ENCODE measurements at regions not wholly inside any gene's neighbourhood (a gene's known extent, or its start where the extent isn't known, plus 50 kb on each side); places are given as distances from the start of the nearest gene placed in this dataset.

- Histone ChIP-seq H3K36me3 (replicated peaks; ENCODE audit: low read depth, low read length) (no peaks in the 10 kb centered on the region), H2AFZ (ENCODE audit: low read depth, low read length) (no peak overlapping the region), H3K4me2 (ENCODE audit: low read length) (no peak overlapping the region), H3K4me3 (ENCODE audit: low read length) (no peak overlapping the region), H3K27ac (ENCODE audit: low read length) (no peak overlapping the region), H3K4me1 (ENCODE audit: low read length) (no peaks in the 10 kb centered on the region), H3K27me3 (ENCODE audit: low read depth, low read length) (no peaks in the 10 kb centered on the region), H3K79me2 (ENCODE audit: low read length) (no peaks in the 10 kb centered on the region), H3K9ac (ENCODE audit: low read length) (no peak overlapping the region), H4K20me1 (ENCODE audit: insufficient read depth, low read length) (no peaks in the 10 kb centered on the region), H3K9me3 (ENCODE audit: insufficient read depth, low read length) (no peaks in the 10 kb centered on the region)
- no peak for TF ChIP-seq EZH2phosphoT487 (IDR thresholded peaks at IDR 0.05; ENCODE audit: low read depth)
- TF ChIP-seq CTCF (IDR thresholded peaks at IDR 0.05; ENCODE audit: low read depth, low read length) = no peak
Observed at GRCh38 chr1:188888386-188888785, 1589.3 kb downstream of the BRINP3 start.

GRCh38 chr1:188889166-188889565, 1588.5 kb downstream of the BRINP3 start:
- Histone ChIP-seq H3K4me2 (ENCODE audit: low read length) (no peak overlapping the region), H3K9ac (ENCODE audit: low read length) (no peak overlapping the region), H3K36me3 (replicated peaks; ENCODE audit: low read depth, low read length) (no peaks in the 10 kb centered on the region), H3K27me3 (ENCODE audit: low read depth, low read length) (no peaks in the 10 kb centered on the region), H2AFZ (ENCODE audit: low read depth, low read length) (no peak overlapping the region), H3K9me3 (ENCODE audit: insufficient read depth, low read length) (no peaks in the 10 kb centered on the region), H3K27ac (ENCODE audit: low read length) (no peak overlapping the region), H3K4me3 (ENCODE audit: low read length) (no peak overlapping the region), H3K79me2 (ENCODE audit: low read length) (no peaks in the 10 kb centered on the region), H4K20me1 (ENCODE audit: insufficient read depth, low read length) (no peaks in the 10 kb centered on the region), H3K4me1 (ENCODE audit: low read length) (no peaks in the 10 kb centered on the region)
- TF ChIP-seq EZH2phosphoT487 (IDR thresholded peaks at IDR 0.05; ENCODE audit: low read depth) (no peak), CTCF (IDR thresholded peaks at IDR 0.05; ENCODE audit: low read depth, low read length) (no peak)

GRCh38 chr1:188891958-188892357, 1585.7 kb downstream of the BRINP3 start:
- no peaks in the 10 kb centered on the region for H3K4me1 ChIP-seq (ENCODE audit: low read length)
- no peak overlapping the region for H2AFZ ChIP-seq (ENCODE audit: low read depth, low read length)
- H3K79me2 ChIP-seq (ENCODE audit: low read length) = no peaks in the 10 kb centered on the region
- no peak for TF ChIP-seq EZH2phosphoT487 (IDR thresholded peaks at IDR 0.05; ENCODE audit: low read depth)
- no peak for TF ChIP-seq CTCF (IDR thresholded peaks at IDR 0.05; ENCODE audit: low read depth, low read length)
- no peak overlapping the region for H3K9ac ChIP-seq (ENCODE audit: low read length)
- no peak overlapping the region for H3K4me2 ChIP-seq (ENCODE audit: low read length)
- no peak overlapping the region for H3K27ac ChIP-seq (ENCODE audit: low read length)
- H3K36me3 ChIP-seq (replicated peaks; ENCODE audit: low read depth, low read length) = no peaks in the 10 kb centered on the region
- H3K4me3 ChIP-seq (ENCODE audit: low read length) = no peak overlapping the region
- no peaks in the 10 kb centered on the region for H3K27me3 ChIP-seq (ENCODE audit: low read depth, low read length)
- no peaks in the 10 kb centered on the region for H3K9me3 ChIP-seq (ENCODE audit: insufficient read depth, low read length)
- H4K20me1 ChIP-seq (ENCODE audit: insufficient read depth, low read length) = no peaks in the 10 kb centered on the region

GRCh38 chr1:188895611-188896010, 1582.1 kb downstream of the BRINP3 start:
- H3K9ac ChIP-seq (ENCODE audit: low read length) = no peak overlapping the region
- H3K36me3 ChIP-seq (replicated peaks; ENCODE audit: low read depth, low read length) = no peaks in the 10 kb centered on the region
- TF ChIP-seq EZH2phosphoT487 (IDR thresholded peaks at IDR 0.05; ENCODE audit: low read depth) (no peak), CTCF (IDR thresholded peaks at IDR 0.05; ENCODE audit: low read depth, low read length) (no peak)
- H3K4me1 ChIP-seq (ENCODE audit: low read length) = no peaks in the 10 kb centered on the region
- H3K4me3 ChIP-seq (ENCODE audit: low read length) = no peak overlapping the region
- H3K79me2 ChIP-seq (ENCODE audit: low read length) = no peaks in the 10 kb centered on the region
- no peaks in the 10 kb centered on the region for H3K27me3 ChIP-seq (ENCODE audit: low read depth, low read length)
- H2AFZ ChIP-seq (ENCODE audit: low read depth, low read length) = no peak overlapping the region
- H3K27ac ChIP-seq (ENCODE audit: low read length) = no peak overlapping the region
- H3K4me2 ChIP-seq (ENCODE audit: low read length) = no peak overlapping the region
- no peaks in the 10 kb centered on the region for H3K9me3 ChIP-seq (ENCODE audit: insufficient read depth, low read length)
- no peaks in the 10 kb centered on the region for H4K20me1 ChIP-seq (ENCODE audit: insufficient read depth, low read length)

All from OCI-LY3 (cell line).